Inflammatory macrophage treated with lipopolysaccharide for 4 hours (primary cell): ENCODE measurements at regions not wholly inside any gene's neighbourhood (a gene's known extent, or its start where the extent isn't known, plus 50 kb on each side); places are given as distances from the start of the nearest gene placed in this dataset.

Experiments used
- DNase-seq: peaks from one replicate; pipeline ENCODE4 v3.0.0-alpha.2; 2020

DNA sequence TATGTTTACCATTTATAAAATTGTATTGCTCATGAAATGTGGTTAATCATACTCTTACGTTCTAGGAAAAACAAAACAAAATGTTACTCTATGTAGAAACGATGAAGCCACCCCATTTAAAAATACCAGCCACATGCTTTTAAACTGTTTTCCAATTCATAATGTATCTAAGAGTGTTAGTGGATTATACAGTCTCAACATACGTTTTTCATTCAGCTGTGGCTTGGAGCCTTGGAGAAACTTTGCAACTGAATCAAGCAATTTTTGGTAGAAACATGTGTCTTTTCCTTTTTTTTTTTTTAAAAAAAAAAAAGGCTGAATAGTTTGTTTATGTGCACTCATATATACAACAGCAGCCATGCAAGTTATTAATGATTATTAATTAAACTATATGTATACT, 378.0 kb upstream of the SEMA3D start:
- DNase-seq = no peak

DNA sequence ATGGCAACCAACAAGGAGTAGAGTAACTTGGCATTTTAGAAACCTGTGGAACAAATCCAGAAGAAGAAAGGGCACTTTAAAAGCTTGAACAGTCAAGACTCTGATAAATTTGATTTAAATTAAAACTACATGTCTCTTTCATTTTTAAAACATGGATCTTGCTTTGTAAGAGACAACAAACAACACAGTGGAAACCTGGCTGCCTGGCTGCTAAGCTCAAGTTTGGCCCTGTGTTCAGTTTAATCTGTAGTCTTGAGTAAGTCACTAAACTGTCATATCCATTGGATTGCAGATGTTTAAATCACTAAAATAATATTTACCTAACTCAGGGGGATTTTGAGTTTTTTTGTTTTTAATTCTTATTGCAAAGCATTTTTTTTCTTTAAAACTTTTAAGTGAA, 374.9 kb upstream of the SEMA3D start:
- DNase-seq = no peak

DNA sequence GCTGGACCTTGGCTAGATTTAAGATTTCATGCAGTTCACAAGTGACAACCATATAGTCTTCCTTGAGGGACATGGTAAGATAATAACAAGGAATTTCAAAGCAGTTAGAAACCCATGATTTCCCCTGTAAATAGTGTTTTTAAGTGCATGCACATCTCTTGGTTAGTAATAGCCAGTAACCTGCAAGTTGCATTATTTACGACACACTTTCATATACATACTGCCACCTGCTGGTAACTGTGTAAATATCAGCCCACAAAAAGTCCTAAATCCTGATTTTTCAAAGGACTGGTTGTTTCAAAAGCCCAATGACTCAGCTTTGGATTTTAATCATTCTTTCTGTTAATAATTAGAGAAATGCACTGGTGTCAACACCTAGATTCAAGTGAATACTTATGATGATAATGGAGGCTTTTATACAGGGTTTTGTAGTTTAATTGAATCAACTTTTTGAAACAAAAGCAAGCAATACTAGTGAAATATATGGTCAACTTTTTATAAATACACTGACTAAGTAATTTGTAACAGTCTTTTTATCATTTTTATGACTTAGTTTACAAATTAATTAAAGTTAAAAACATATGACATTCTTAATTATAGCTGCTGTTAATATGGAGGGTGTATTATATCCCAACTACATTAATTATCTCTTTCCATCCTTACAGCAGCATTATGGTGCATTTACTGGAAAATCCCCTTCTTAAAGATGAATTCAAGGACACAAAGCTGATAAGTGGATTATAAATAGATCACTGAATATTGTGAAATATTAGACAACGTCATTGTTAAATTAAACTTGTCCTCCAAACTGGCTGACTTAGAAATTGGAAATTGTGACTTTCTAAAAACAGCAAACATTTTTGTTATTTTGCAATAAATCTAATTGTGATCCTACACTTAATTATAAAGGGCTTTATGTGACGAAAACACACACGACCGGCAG, 367.7 kb upstream of the SEMA3D start:
- peak; percentile 66 for DNase-seq

DNA sequence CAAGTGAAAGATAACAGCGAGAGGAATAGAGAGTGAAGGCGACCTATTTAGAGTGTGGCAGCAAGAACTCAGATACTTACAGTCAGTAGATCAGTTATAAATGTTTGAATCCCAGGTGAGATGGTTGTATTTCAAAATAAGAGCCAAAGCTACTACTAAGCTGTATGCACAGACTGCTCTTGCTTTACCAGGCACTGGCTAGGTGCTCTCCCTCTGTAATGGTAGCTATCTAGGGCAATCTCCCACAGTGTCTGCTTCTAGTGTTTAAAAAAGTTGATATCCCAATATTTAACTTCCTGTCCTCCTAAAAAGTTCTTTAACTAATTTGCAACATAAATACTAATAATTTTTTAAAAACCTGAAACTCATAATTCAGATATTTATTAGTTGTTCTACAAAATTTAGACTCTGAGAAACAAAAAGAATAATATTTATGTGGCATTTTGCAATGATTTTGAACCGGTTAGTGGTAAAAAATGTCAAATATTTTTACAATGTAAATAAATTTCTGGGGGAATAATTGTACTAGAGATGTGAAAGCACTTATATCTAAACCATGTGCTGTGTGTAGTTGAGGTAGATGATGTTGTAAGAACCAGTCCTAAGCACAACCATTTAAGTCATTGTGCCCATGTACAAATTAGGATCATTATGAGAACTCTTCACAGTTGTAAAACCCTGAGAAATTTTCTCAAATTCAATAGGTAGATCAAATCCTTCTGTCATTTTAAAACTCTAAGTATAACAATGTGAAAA, 349.3 kb upstream of the SEMA3D start:
- no peak for DNase-seq

DNA sequence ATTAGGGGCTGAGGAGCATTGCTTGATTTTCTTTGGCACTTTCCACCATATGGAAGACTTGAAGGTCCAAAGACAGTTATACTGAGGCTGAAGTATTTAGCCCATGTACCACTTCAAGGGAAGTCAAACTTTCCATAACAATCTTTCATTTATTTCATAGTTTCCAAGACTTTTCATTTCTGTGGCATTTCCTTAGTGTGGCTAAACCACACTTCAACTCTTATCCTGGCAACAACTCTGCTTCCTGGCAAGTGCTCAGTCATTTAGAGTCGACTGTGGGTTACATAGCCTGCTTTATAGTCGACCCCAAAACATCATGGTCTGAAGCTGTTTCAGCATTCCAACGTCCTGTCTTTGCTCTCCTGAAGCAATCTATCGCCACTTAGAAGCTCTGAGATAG, 343.0 kb upstream of the SEMA3D start:
- DNase-seq = no peak

DNA sequence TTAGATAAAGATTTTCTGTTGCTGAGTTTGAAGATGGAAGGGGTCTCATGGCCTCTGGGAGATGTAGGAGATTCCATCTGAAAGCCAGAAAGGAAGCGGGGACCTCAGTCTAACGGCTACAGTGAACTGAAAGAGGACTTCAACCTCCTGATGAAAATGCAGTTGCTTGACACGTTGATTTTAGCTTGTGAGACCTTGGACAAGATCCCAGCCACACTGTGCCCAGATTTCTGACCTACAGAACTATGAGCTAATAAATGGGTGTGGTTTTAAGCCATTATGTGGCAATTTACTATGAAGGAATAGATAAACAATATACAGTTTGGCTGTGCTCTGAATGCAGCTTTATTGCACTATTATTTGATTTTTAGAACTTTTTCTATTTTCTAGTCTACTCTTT, 342.3 kb upstream of the SEMA3D start:
- no peak for DNase-seq

DNA sequence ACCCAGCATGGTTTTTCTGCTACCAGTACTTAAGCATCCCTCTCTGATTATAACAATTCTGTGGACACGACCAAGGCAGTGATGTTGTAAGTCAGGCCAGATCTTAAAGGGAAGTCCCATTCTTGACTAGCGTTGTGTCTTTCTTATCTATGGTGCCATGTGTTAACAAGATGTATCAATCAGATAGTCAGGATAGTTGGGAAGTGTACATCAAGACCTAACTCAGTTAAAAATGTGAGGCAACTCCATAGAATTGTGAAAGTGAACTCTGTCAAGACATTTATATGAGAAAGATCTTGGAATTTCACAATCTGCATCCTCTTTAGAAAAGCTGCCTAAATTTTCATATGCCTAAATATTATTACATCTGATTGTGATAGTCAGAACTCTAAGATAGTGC, 341.7 kb upstream of the SEMA3D start:
- peak; percentile 1 for DNase-seq

DNA sequence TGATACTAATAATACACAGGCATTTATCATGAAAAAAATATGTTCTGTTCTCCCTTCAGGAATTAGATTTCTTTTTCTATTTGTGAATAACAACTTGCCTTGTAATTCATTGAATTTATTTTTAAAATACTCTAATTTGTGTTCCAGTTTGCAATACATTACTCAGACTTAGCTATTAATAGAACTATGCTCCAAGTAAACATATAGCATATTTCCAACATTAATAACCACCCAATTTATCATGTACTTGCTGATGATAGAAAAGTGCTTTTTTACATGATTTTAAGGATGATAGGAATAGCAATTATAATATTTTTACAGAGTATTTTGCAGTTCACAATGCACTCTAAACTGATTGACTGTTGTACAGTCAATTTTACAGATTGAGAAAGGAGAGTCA, 338.8 kb upstream of the SEMA3D start:
- DNase-seq = no peak

DNA sequence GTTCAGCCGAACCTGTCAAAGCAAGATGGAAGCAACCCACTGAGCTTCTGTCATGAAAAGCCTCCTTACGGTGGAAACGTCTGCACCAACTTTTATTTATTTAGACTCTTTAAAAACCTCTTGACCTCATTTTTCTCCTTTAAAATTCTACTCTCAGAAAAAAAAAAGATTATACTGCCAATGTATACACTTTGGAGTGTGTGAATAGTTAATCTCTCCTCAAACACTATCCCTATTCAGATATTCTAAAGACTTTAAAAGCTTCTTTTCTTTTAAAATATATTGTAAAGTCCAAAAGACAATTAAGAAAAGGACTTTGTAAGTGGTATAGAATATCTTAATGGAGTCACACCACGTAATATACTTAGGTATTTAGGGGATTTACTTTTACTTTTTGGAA, 335.2 kb upstream of the SEMA3D start:
- no peak for DNase-seq

DNA sequence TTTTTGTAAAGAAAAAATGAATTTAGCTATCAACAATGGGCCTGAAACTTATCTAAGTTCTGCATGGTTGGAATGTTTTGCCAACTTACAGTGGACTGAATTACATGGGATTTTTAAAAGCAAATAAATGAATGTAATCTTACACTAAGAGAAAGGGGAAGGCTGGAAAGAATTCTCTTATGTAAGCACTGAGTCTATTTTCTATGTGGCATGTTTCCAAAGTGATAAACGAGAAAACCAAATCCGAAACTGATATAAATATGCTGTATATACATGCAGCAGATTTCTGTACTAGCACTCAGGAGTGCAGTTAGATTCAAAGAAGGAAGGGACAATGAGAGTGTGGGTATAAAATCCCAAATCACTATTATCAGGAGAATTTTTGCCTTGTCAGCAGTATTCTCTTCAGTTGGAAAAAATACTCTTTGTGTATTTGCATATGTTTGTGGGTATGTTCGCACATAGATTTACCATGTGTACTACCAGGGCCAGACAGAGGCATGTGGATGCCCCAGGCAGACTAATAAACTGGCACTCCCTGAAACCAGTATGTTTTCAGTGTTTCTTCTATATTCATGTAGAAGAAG, 334.3 kb upstream of the SEMA3D start:
- DNase-seq = no peak

DNA sequence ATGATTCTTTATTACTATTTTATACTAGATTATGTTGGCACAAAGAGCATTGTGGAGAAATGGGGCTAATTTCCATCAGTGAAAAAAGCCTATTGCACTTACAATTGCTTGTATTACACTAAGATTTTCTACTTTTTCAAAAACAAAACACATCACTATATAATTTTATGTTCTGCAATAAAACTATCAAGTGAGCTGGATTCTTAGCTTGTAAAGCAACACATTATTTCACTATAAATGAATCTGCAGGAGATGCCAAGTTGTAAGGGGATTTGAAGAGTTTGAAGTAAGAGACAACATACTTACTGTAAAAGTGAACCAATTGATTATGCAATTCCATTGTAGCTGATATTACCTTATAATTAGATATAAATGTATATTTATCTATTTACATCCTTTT, 333.3 kb upstream of the SEMA3D start:
- DNase-seq = no peak

DNA sequence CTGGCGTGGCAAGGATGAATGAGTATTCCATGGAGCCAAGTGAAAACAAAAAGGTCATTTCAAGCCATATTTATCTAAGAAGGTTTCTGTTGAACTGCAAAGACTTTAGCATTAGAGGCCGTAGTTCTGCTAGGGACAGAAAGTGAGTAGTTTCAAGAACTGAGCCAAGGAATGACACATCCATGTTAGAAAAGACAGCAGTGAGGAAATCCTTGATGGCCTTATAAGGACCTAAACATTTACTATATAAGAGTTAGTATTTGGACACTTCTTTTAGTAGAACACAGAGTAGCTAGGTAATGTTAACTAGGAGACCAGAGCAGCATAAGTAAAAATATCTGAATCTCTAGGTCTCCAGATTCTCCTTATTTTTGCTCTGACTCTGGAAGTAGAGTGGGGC, 329.8 kb upstream of the SEMA3D start:
- DNase-seq = no peak

DNA sequence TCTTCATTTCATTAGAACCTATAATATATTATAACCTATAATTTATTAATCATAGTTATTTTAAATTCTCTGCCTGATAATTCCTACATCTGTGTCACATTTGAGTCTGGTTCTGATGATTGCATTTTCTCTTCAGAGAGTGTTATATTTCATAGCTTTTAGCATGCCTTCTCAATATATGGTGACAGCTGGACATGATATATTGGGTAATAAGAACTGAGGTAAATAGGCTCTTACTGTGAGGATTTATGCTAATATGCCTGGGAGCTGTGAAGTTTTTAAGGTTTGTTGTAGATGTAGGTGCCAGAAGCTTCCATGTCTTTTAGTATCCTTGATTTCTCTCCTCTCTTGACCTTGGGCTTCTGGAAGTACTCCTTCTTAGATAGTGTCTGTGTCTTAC, 325.9 kb upstream of the SEMA3D start:
- no peak for DNase-seq

DNA sequence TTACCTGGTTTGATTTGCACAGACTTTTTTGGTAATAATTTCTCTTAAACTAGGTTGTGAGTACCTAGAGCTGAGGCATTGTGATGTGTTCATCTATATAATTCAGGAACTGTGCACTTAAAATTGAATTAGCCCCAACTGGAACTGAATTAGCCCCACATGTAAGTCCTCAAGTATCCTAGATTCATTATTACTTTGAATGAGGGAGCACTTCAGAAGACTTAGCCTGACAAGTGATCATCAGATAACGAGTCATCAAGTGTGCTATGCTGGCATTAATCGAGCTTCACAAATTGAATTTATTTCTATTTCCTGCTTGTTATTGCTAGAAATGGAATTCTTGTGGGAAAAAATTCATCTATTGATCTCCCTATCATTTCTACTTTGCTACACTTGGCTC, 323.4 kb upstream of the SEMA3D start:
- DNase-seq = no peak

DNA sequence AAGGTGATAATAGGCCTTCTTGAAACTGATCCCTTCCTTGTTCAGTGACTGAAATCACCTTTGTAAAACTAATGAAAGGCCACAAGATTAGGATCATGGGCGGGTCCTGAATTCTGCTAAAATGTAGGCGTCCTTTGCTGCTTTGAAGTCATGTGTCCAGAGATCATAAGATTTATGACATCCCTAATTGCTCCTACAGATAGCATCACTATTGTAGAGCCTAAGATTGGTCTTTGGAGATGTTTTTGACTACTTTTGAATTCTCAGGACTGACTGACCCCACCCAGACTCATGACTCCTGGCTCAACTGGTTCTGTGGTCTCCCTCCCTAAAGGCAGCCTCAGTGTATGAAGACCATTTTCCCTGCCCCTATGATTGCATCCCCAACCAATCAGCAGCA, 322.6 kb upstream of the SEMA3D start:
- no peak for DNase-seq

DNA sequence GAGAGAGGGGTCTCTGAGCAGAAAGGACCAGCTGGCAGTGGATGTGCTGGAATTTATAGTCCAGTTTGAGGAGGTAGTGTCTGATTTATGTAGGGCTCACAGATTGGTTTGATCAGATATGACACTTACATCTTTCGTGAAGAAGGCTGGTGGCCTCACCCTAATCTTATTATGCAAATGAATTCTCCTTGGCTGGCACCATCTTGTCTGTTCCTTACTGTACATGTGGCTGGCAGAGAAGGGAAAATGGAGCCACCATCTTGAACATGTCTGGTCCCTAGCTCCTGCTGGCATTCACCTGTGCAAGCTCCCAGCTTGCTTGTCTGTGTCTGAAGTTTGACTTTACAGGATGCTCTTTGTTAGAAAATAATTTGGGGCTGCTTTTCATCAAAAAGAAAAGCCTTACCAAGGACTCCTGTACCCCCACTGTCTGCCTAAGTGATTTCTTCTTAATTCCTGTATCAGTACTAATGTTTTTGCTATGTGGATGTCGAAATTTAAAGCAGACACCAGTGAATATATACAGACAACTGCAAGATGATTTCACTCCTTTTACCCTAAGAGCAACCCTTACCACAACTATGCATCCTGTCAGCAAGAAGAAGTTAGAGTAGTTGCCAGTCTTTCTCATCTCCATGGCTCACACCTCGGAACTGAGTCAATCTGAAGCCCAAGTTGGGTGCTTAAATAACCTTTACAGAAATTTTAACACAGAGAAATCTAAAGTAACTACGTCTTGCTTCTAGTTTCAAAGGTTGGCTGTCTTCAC, 322.0 kb upstream of the SEMA3D start:
- no peak for DNase-seq

DNA sequence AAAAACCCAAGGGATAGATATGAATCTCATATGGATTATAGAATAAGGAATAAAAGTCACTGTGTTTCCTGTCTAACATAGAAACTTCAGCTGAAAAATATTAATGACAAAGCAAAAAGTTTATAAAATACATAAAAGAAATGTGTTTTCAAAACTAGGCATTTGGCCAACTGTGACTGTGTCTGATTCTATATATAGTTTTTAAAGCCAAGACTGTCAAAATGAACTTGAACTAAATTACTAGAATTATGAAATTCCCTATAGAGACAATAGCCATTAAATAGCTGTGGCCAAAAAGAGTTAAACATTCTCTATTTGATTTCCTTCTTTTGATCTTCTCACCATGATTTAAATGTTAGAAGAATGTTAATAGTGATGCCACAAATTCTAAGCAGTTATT, 311.2 kb upstream of the SEMA3D start:
- no peak for DNase-seq

DNA sequence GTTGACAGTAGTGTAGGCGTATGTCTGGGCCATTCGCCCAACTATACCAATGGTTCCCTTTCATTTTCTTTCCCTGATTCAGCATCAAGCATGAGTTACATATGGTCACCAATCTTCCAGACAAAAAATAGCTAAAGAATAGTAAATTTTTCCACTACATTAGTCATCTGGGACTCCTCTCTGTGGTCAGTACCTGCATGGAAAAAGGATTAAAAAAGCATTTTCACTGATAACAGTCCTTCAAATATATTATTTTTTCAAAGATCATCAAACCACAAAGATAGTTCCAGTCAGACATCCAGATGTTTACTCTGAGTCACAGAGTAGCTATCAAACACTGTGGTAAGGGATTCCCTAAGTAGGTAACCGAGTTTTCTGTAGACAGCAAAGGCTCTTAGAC, 302.6 kb upstream of the SEMA3D start:
- DNase-seq = no peak

DNA sequence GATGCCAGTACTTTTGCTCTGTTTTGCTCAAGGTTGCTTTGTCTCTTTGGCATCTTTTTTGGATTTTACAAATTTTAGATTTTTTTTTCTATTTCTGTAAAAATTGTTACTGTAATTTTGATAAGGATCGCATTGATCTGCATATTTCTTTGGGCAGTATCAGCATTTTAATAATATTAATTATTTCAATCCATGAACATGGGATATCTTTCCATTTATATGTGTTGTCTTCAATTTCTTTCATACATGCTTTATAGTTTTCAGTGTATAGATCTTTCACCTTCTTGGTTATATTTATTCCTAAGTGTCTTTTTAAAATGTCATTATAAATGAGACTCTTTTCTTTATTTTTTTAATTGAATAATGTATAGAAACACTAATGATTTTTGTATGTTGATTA, 301.6 kb upstream of the SEMA3D start:
- DNase-seq = no peak

DNA sequence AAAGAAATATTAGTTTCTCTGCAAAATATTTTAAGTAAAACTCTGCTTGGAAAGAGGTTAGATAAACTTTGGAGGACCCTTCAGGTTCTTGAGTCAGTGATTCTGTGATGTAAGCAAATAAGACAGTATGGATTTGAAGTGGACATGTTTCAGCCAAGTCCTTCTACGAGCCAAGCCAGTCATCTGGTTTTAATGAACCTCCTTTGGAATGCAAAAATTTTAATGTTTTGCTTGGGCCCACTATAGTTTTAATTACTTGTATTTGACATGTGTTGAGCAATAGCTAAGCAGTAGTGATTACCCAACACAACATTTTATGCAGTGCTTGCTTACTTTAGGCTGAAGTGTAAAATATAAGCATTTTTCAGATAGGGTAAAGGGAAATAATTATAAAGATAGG, 296.3 kb upstream of the SEMA3D start:
- DNase-seq = no peak

DNA sequence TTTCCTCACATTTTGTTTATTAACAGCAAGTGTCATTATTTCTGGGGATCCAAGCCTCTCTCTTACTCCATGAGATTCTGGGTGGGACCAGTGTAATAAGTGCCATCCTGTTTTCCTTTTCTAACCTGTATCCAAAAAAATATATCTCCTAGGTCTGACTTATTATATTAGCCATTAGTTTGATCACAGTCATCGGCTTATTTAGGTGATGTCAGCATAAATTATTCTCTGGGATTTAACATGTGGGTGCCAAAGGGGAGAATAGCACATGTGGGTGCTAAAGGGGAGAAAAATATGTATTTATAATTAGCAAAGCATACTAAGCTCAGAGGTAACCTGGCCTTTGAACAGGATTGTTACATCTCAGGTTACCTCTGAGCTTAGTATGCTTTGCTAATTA, 293.8 kb upstream of the SEMA3D start:
- DNase-seq = no peak

DNA sequence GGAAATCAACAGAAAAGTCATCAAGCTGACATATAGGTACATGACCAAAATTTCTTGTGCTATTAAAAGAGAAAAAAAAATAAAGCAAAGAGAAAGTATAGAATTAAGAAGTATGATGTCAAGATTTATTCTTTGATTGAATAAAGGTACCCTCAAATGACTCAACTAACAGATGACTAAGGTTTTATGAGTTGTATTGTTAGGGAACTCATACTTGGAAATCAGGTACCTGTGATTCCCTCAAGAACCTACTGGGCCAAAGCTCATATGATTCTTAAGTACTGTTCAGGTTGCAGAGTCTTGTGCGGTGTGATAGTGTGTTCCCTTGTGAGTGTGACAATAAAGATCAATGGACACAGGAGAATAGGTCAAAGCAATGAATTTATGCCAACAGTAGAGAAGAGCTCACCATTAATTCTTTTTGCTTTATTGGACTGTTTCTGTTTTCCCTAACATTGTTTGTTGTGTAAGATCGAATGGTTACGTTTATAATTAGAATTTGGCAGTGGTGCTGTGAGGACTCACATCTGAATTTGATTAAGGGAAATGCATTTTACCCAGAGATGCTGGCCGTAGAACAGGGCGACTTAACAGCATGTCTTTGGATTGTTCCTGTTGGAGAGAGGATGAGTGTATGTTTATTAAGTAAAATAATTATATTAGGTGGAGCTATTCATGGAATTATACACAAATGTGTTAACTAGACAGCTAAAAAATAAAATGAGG, 293.2 kb upstream of the SEMA3D start:
- no peak for DNase-seq

DNA sequence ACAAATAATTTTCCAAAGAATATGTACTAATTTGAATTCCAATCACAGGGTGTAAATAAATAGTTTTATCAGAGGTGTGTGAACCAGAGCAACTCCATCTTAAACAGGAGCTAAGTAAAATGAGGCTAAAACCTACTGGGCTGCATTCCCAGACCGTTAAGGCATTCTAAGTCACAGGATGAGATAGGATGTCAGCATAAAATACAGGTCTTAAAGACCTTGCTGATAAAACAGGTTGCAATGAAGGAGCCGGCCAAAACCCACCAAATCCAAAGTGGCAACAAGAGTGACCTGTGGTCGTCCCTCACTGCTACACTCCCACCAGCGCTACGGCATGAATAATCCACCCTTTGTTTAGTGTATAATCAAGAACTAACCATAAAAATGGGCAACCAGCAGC, 291.7 kb upstream of the SEMA3D start:
- no peak for DNase-seq
